MM.1S (cell line): ENCODE measurements at regions not wholly inside any gene's neighbourhood (a gene's known extent, or its start where the extent isn't known, plus 50 kb on each side); places are given as distances from the start of the nearest gene placed in this dataset.

Experiments used
- DNase-seq: peaks from one replicate; pipeline ENCODE4 v3.0.0-alpha.2; 2015
- H2AFZ ChIP-seq: fragments of 300-600 bp; sonication (generic); 2 replicates; pipeline ENCODE4 v1.6.0; 2016; ENCODE audit warnings: antibody characterized with exemption, low read length
- H3F3A ChIP-seq: fragments of 300-600 bp; sonication (generic); 2 replicates; pipeline ENCODE4 v1.6.1; 2016; ENCODE audit warnings: mild to moderate bottlenecking, antibody characterized with exemption, low read length, moderate library complexity, mixed read lengths; ENCODE audit not compliant: insufficient read depth
- H3K27ac ChIP-seq: fragments of 300-600 bp; sonication (generic); 2 replicates; pipeline ENCODE4 v1.5.1; 2016; ENCODE audit warnings: mild to moderate bottlenecking, low read length
- H3K27me3 ChIP-seq: fragments of 300-600 bp; sonication (generic); replicated peaks from 2 replicates; pipeline ENCODE4 v1.6.0; 2016; ENCODE audit warnings: low read length; ENCODE audit not compliant: insufficient read depth
- H3K36me3 ChIP-seq: fragments of 300-600 bp; sonication (generic); replicated peaks from 2 replicates; pipeline ENCODE4 v1.6.1; 2016; ENCODE audit warnings: mild to moderate bottlenecking, low read length, mixed read lengths; ENCODE audit not compliant: insufficient read depth
- H3K4me1 ChIP-seq: fragments of 300-600 bp; sonication (generic); 2 replicates; pipeline ENCODE4 v1.6.1; 2016; ENCODE audit warnings: low read length, mixed read lengths
- H3K4me2 ChIP-seq: fragments of 300-600 bp; sonication (generic); 2 replicates; pipeline ENCODE4 v1.6.0; 2016; ENCODE audit warnings: low read depth, low read length
- H3K4me3 ChIP-seq: fragments of 300-600 bp; sonication (generic); 2 replicates; pipeline ENCODE4 v1.5.1; 2016; ENCODE audit warnings: low read length, mixed read lengths
- H3K79me2 ChIP-seq: fragments of 300-600 bp; sonication (generic); 2 replicates; pipeline ENCODE4 v1.6.1; 2016; ENCODE audit warnings: mixed run types, low read length, mixed read lengths
- H3K9ac ChIP-seq: fragments of 300-600 bp; sonication (generic); 2 replicates; pipeline ENCODE4 v1.6.1; 2016; ENCODE audit warnings: low read length, mixed read lengths
- H3K9me2 ChIP-seq: fragments of 300-600 bp; sonication (generic); replicated peaks from 2 replicates; pipeline ENCODE4 v1.6.1; 2016; ENCODE audit warnings: mild to moderate bottlenecking, low read length, mixed read lengths; ENCODE audit not compliant: insufficient read depth
- H3K9me3 ChIP-seq: fragments of 300-600 bp; sonication (generic); replicated peaks from 2 replicates; pipeline ENCODE4 v1.6.1; 2016; ENCODE audit warnings: mild to moderate bottlenecking, low read length, mixed read lengths; ENCODE audit not compliant: insufficient read depth
- H4K20me1 ChIP-seq: fragments of 300-600 bp; sonication (generic); 2 replicates; pipeline ENCODE4 v1.6.1; 2016; ENCODE audit warnings: mild to moderate bottlenecking, low read length, moderate library complexity, mixed read lengths; ENCODE audit not compliant: insufficient read depth
- CTCF ChIP-seq: fragments of 300-600 bp; sonication (generic); IDR thresholded peaks from 2 replicates; pipeline ENCODE4 v1.5.1; 2016; ENCODE audit warnings: antibody characterized with exemption, low read length, mixed read lengths
- EZH2 ChIP-seq: fragments of 300-600 bp; sonication (generic); optimal IDR thresholded peaks from 2 replicates; pipeline ENCODE3; 2017; ENCODE audit warnings: low read depth, mild to moderate bottlenecking, antibody characterized with exemption, low read length, mixed read lengths
- EZH2phosphoT487 ChIP-seq: fragments of 300-600 bp; sonication (generic); IDR thresholded peaks from 2 replicates; pipeline ENCODE4 v1.6.1; 2018; ENCODE audit warnings: antibody characterized with exemption, low read length

GRCh38 chrX:73266766-73267165, 52.1 kb upstream of the NAP1L2 start:
- Histone ChIP-seq H3K4me1 (peaks cover 14% of the 10 kb centered on the region), H3K36me3 (no peaks in the 10 kb centered on the region), H3K27me3 (no peaks in the 10 kb centered on the region), H3F3A (peaks cover 4% of the 10 kb centered on the region; the same call in 1 of the 2 replicates), H3K9me3 (no peaks in the 10 kb centered on the region), H4K20me1 (no peaks in the 10 kb centered on the region), H3K4me3 (no peak overlapping the region), H3K79me2 (no peaks in the 10 kb centered on the region), H3K4me2 (peak overlapping the region; percentile 29; the same call in 1 of the 2 replicates), H3K27ac (peak overlapping the region; percentile 8; the same call in 1 of the 2 replicates), H3K9ac (no peak overlapping the region), H3K9me2 (no peaks in the 10 kb centered on the region), H2AFZ (no peak overlapping the region)
- TF ChIP-seq CTCF (no peak), EZH2 (no peak), EZH2phosphoT487 (no peak)
- peak; percentile 55 for DNase-seq
